Muscle of leg (tissue), 3 donors: ENCODE measurements at regions not wholly inside any gene's neighbourhood (a gene's known extent, or its start where the extent isn't known, plus 50 kb on each side); places are given as distances from the start of the nearest gene placed in this dataset.
A peak's percentile ranks its signal among the peaks of the same experiment; 100 is the strongest.

Experiments
- DNase-seq: peaks from one replicate; pipeline ENCODE4 v3.0.0; 2013
- H3K27ac ChIP-seq: one replicate; pipeline ENCODE4 v1.5.1; 2013; ENCODE audit warnings: mild to moderate bottlenecking, low read length, control low read depth
- H3K27me3 ChIP-seq: one replicate; pipeline ENCODE4 v1.6.1; 2013; ENCODE audit warnings: low read length; ENCODE audit not compliant: control insufficient read depth, insufficient read depth
- H3K36me3 ChIP-seq: one replicate; pipeline ENCODE4 v1.6.1; 2013; ENCODE audit warnings: low read length; ENCODE audit not compliant: control insufficient read depth, insufficient read depth
- H3K4me1 ChIP-seq: one replicate; pipeline ENCODE4 v1.6.1; 2013; ENCODE audit warnings: low read length; ENCODE audit not compliant: control insufficient read depth, insufficient read depth
- H3K4me3 ChIP-seq: one replicate; pipeline ENCODE4 v1.5.1; 2013; ENCODE audit warnings: low read length, control low read depth
- H3K9me3 ChIP-seq: replicated peaks from 2 replicates; pipeline ENCODE4 v1.6.1; 2013; ENCODE audit warnings: low read depth, low read length; ENCODE audit not compliant: control insufficient read depth
- WGBS: methylation state at CpG from one replicate; pipeline ENCODE4 v1.1.5; 2013; ENCODE audit warnings: missing lambda C conversion rate; ENCODE audit not compliant: insufficient coverage; 5-methylcytosine and 5-hydroxymethylcytosine counted together

GRCh38 chr12:4026517-4026916 is 153.3 kb upstream of the PARP11 start:
- H3K27me3 ChIP-seq: no peaks in the 10 kb centered on the region

GRCh38 chr12:4026020-4026358 is 152.8 kb upstream of the PARP11 start:
- peaks cover 44% of the 10 kb centered on the region for H3K4me1 ChIP-seq
- no peak for DNase-seq
- peak overlapping the region; percentile 66 for H3K27ac ChIP-seq
- WGBS: 71% methylated on average over 10 of the region's 10 CpGs
- H3K4me3 ChIP-seq: no peak overlapping the region
- no peaks in the 10 kb centered on the region for H3K36me3 ChIP-seq
- H3K27me3 ChIP-seq: no peaks in the 10 kb centered on the region
- no peaks in the 10 kb centered on the region for H3K9me3 ChIP-seq

More at GRCh38 chr12:4026517-4026916, 153.3 kb upstream of the PARP11 start:
- Histone ChIP-seq H3K36me3 (no peaks in the 10 kb centered on the region), H3K4me3 (no peak overlapping the region), H3K9me3 (no peaks in the 10 kb centered on the region), H3K27ac (no peak overlapping the region), H3K4me1 (peaks cover 46% of the 10 kb centered on the region)
- WGBS: 81% methylated on average over 7 of the region's 7 CpGs
- DNase-seq: no peak

GRCh38 chr12:4025181-4026019 is 152.2 kb upstream of the PARP11 start:
- Histone ChIP-seq H3K9me3 (no peaks in the 10 kb centered on the region), H3K27ac (peak overlapping the region; percentile 66), H3K36me3 (no peaks in the 10 kb centered on the region), H3K27me3 (no peaks in the 10 kb centered on the region), H3K4me3 (no peak overlapping the region), H3K4me1 (peaks cover 39% of the 10 kb centered on the region)
- peak; percentile 68 for DNase-seq
- WGBS: 27% methylated on average over 15 of the region's 20 CpGs

- DNase-seq: no peak
- H3K9me3 ChIP-seq: no peaks in the 10 kb centered on the region
- WGBS: 33% methylated on average over 1 of the region's 7 CpGs
- no peaks in the 10 kb centered on the region for H3K36me3 ChIP-seq
- no peaks in the 10 kb centered on the region for H3K27me3 ChIP-seq
- H3K4me3 ChIP-seq: no peak overlapping the region
- peak overlapping the region; percentile 66 for H3K27ac ChIP-seq
- H3K4me1 ChIP-seq: peaks cover 38% of the 10 kb centered on the region
Measured at GRCh38 chr12:4024701-4025100, 151.5 kb upstream of the PARP11 start.

- Histone ChIP-seq H3K4me1 (no peaks in the 10 kb centered on the region), H3K27ac (no peak overlapping the region), H3K27me3 (no peaks in the 10 kb centered on the region), H3K9me3 (no peaks in the 10 kb centered on the region), H3K36me3 (no peaks in the 10 kb centered on the region), H3K4me3 (no peak overlapping the region)
- DNase-seq: no peak
- 60% methylated on average over 11 of the region's 12 CpGs for WGBS
Measured at GRCh38 chr12:4015225-4016091, 142.3 kb upstream of the PARP11 start.

GRCh38 chr12:4014858-4015224 is 141.6 kb upstream of the PARP11 start:
- no peaks in the 10 kb centered on the region for H3K9me3 ChIP-seq
- no peaks in the 10 kb centered on the region for H3K4me1 ChIP-seq
- no peaks in the 10 kb centered on the region for H3K27me3 ChIP-seq
- no peaks in the 10 kb centered on the region for H3K36me3 ChIP-seq
- no peak overlapping the region for H3K4me3 ChIP-seq
- WGBS: no CpG with 5 or more reads among the region's 6 CpGs
- H3K27ac ChIP-seq: no peak overlapping the region
- DNase-seq: no peak

GRCh38 chr12:4014444-4014843 is 141.2 kb upstream of the PARP11 start:
- Histone ChIP-seq H3K4me1 (no peaks in the 10 kb centered on the region), H3K4me3 (no peak overlapping the region), H3K27me3 (no peaks in the 10 kb centered on the region), H3K27ac (no peak overlapping the region), H3K36me3 (no peaks in the 10 kb centered on the region), H3K9me3 (no peaks in the 10 kb centered on the region)
- no peak for DNase-seq
- WGBS: no CpG with 5 or more reads among the region's 2 CpGs

- Histone ChIP-seq H3K27me3 (no peaks in the 10 kb centered on the region), H3K4me3 (no peak overlapping the region), H3K4me1 (no peaks in the 10 kb centered on the region), H3K27ac (no peak overlapping the region), H3K9me3 (no peaks in the 10 kb centered on the region), H3K36me3 (no peaks in the 10 kb centered on the region)
- no peak for DNase-seq
- 60% methylated on average over 2 of the region's 5 CpGs for WGBS
Measured at GRCh38 chr12:4012977-4013968, 140.1 kb upstream of the PARP11 start.

- Histone ChIP-seq H3K27ac (no peak overlapping the region), H3K36me3 (no peaks in the 10 kb centered on the region), H3K9me3 (no peaks in the 10 kb centered on the region), H3K4me1 (no peaks in the 10 kb centered on the region), H3K4me3 (no peak overlapping the region), H3K27me3 (no peaks in the 10 kb centered on the region)
- no peak for DNase-seq
Measured at GRCh38 chr12:4012073-4012472, 138.9 kb upstream of the PARP11 start.
